AG04449 (cell line): ENCODE measurements at regions not wholly inside any gene's neighbourhood (a gene's known extent, or its start where the extent isn't known, plus 50 kb on each side); places are given as distances from the start of the nearest gene placed in this dataset.
"Not testable (repeated sequence)": the region's sequence is repeated elsewhere in the genome, so short reads cannot be mapped to it uniquely, and the experiment has no call there.

Experiments used
- CTCF ChIA-PET: fragments of 350-600 bp; formaldehyde crosslinking; extraction: SDS; loops from one replicate; lab custom pipeline; 2021; ENCODE audit warnings: antibody characterized with exemption; lab: Yijun Ruan, JAX
- POLR2A ChIA-PET: fragments of 400-600, 350-600 bp; formaldehyde crosslinking; extraction: SDS; loops from one replicate; lab custom pipeline; 2020; ENCODE audit warnings: antibody characterized with exemption, inconsistent platforms; lab: Yijun Ruan, JAX
- DNase-seq: peaks from one replicate; pipeline ENCODE4 v3.0.0-alpha.2; 2010; ENCODE audit warnings: low read depth, low spot score
- H3K4me3 ChIP-seq: 2 replicates; pipeline ENCODE4 v1.5.1; 2011; ENCODE audit warnings: low read depth, mild to moderate bottlenecking, control low read depth, low read length
- TF ChIP-seq, protein P1 (sequence below): IDR thresholded peaks from one replicate; pipeline ENCODE4 v1.5.1; 2011; ENCODE audit warnings: mild to moderate bottlenecking, moderate library complexity, low read length, control low read depth, inconsistent platforms; ENCODE audit not compliant: insufficient read depth; ENCODE audit errors: missing control alignments

DNA sequence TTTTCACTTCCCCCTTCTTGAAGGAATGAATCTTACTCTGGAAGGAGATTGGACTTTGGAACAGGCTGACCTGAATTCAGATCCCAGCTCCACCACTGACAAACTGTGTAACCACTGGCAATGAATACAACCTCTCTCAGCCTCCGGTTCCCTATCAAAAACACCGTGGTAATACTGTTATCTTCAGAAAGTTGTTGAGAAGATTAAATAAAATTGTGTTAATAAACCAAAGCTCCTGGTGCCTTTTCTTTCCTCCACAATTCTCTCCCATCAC lies 99.7 kb upstream of the RAI14 start:
- CTCF ChIA-PET, result no interaction called here
- POLR2A ChIA-PET, result no interaction called here
- TF ChIP-seq, protein P1, sequence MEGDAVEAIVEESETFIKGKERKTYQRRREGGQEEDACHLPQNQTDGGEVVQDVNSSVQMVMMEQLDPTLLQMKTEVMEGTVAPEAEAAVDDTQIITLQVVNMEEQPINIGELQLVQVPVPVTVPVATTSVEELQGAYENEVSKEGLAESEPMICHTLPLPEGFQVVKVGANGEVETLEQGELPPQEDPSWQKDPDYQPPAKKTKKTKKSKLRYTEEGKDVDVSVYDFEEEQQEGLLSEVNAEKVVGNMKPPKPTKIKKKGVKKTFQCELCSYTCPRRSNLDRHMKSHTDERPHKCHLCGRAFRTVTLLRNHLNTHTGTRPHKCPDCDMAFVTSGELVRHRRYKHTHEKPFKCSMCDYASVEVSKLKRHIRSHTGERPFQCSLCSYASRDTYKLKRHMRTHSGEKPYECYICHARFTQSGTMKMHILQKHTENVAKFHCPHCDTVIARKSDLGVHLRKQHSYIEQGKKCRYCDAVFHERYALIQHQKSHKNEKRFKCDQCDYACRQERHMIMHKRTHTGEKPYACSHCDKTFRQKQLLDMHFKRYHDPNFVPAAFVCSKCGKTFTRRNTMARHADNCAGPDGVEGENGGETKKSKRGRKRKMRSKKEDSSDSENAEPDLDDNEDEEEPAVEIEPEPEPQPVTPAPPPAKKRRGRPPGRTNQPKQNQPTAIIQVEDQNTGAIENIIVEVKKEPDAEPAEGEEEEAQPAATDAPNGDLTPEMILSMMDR, result no peak
- H3K4me3 ChIP-seq, result no peak overlapping the region
- no peak for DNase-seq

DNA sequence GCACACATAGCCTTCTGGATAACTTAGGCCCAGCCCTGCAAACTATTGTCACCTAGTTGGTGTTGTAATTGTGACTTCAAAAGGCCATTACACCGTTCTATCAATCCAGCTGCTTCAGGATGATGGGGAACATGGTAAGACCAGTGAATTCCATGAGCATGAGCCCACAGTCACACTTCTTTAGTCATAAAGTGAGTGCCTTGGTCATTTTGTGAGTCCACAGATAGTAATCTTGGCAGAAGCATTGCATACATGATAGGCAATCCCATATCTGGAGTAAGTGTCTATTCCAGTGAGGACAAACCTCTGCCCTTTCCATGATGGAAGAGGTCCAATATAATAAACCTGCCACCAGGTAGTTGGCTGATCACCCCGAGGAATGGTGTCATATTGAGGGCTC lies 94.5 kb upstream of the RAI14 start:
- CTCF ChIA-PET, DNase-seq, POLR2A ChIA-PET, H3K4me3 ChIP-seq: not testable (repeated sequence)

DNA sequence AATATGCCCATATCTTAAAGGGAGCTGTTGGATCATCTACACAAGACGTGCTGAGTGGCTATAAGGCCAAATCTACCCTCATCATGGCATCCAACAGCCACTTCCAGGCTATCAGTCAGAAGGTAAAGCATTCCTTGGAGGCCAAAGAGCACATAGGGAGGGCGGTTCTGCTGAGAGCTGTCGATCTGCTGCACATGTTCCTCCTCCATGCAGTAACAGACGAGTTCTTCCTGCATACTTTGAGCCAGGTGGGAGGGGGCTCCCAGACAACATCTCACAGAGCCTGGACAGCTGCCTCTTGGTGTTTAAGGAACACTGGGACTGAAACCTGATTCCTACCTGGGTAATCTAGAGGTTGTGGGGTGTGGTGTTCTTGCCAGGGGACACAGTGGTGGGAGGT lies 93.3 kb upstream of the RAI14 start:
- H3K4me3 ChIP-seq, result no peak overlapping the region
- TF ChIP-seq, protein P1, result no peak
- ChIA-PET POLR2A (no interaction called here), CTCF (no interaction called here)
- DNase-seq, result no peak

DNA sequence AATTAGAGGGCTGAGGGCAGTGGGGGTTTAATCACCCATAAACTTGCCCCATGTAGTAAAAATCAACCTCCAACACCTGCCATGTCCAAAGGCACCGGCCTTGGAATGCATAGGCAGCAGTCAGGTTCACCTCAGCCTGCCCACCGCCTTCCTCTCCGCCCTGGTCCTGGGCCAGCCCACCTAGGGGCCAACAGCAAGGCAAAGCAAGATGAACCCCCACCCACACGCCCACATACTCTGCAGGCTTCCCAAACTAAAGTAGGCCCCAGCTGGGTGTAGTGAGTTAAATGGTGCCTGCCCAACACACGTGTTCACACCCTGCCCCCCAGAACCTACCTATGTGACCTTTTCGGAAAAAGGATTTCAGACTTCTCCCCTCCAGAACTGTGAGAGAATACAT lies 92.9 kb upstream of the RAI14 start:
- CTCF ChIA-PET, result interaction anchor here (1.7 kb wide), 1 partner anchor 10 kb away, joined by 5 read pairs; no protein-coding TSS in a partner anchor
- POLR2A ChIA-PET, result no interaction called here
- H3K4me3 ChIP-seq, result no peak overlapping the region
- no peak for DNase-seq
- TF ChIP-seq, protein P1, result no peak

DNA sequence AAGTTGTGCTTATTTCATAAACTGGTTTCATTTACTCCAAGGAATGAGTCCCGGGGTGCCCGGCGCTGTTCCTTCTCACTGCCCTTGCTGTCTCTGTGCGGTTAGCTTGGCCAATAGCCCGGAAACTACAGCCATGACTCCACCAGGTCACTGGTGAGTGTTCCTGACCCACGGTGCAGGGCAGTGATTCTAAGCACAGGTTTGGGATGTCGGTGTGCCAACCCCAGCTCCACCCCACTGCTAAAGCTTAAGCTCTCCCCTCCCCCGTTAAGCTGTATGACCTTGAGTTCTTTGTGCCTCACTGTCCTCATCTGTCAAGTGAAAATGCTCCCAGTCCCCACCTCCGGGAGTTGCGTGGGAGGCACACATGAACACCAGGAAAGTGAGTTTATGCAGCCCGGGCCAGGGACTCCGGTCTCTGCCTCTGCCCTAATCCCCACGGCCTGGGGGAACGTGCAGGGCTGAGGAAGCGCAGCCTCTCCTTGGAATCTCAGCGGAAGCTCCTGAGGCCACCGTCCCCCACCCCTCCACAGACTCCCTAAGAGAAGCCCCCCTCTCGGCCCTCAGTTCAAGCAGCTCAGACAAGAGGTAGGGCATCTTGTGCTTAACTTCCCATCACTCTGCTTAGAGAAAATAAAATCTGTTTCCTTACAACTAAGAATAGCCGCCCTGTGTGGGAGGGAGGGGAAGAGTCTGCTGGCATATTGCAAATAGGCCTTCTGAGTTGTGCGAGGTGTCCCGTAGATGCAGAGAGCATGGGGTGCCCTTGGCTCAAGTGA lies 92.0 kb upstream of the RAI14 start:
- TF ChIP-seq, protein P1, result no peak
- H3K4me3 ChIP-seq, result no peak overlapping the region
- no peak for DNase-seq
- POLR2A ChIA-PET, result no interaction called here
- CTCF ChIA-PET, result interaction anchor here (0.6 to 1.7 kb wide), 2 partner anchors 11 kb away, joined by 3 to 5 read pairs; no protein-coding TSS in a partner anchor

DNA sequence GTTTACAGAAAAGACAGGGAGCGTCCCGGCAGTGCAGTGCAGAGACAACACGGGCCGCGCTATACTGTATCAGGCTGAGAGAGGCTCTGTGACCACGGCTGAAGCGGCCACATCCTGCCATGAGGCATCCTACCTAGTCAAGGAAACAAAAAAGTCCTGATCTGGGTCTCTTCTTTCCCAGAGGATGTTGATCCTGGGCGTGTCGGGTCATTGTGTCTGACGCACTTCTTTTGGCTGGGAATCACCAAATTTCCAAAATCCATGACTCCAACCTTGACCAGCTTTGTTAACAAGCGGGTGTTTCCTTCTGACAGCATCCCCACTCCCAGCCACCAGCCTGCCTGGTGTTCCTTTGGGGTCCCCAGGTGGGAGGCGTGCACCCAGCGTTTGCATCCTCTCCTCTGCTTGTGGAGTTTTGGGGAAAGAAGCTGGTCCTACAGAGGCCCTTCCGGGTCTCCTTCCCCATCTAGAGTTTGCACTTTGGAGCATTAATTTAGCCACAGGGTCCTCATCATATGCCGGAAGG lies 91.4 kb upstream of the RAI14 start:
- TF ChIP-seq, protein P1, result no peak
- no peak overlapping the region for H3K4me3 ChIP-seq
- ChIA-PET CTCF (interaction anchor here (0.6 to 1.7 kb wide), 3 partner anchors 10 to 77 kb away, joined by 3 to 5 read pairs (median 3); no protein-coding TSS in a partner anchor), POLR2A (no interaction called here)
- no peak for DNase-seq

DNA sequence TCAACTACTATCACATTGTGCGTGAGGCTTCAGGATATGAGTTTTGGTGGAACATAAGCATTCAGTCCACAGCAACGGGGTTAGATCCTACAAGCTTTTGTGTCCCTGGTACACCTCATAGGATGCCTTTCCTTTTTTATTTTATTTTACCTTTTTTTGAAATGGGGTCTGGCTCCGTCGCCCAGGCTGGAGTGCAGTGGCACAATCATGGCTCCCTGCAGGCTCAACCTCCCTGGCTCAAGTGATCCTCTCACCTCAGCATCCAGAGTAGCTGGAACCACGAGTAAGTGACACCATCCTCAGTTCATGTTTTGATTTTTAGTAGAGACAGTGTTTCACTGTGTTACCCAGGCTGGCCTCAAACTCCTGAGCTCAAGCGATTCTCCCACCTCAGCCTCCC lies 86.0 kb upstream of the RAI14 start:
- ChIA-PET CTCF (interaction anchor here (0.9 to 1.1 kb wide), 3 partner anchors 11 to 84 kb away, joined by 3 read pairs; no protein-coding TSS in a partner anchor), POLR2A (interaction anchor here (1.4 to 1.6 kb wide), 2 partner anchors 36 to 345 kb away, joined by 4 read pairs; partner anchors contain the start of gene RAD1)
- H3K4me3 ChIP-seq, result no peak overlapping the region
- no peak for DNase-seq
- TF ChIP-seq, protein P1, result no peak
